ENCODE measurements at regions not wholly inside any gene's neighbourhood (a gene's known extent, or its start where the extent isn't known, plus 50 kb on each side); places are given as distances from the start of the nearest gene placed in this dataset.

- no peak for TF ChIP-seq CTCF (IDR thresholded peaks at IDR 0.05)
- no peak for TF ChIP-seq EZH2 (IDR thresholded peaks at IDR 0.05; ENCODE audit: borderline replicate concordance, insufficient read depth, low read depth, low read length, poor library complexity, severe bottlenecking)
These were observed 218.4 kb downstream of the ABHD5 start for GRCh38 chr3:43909149-43909548.
